ENCODE measurements at regions not wholly inside any gene's neighbourhood (a gene's known extent, or its start where the extent isn't known, plus 50 kb on each side); places are given as distances from the start of the nearest gene placed in this dataset.

GRCh38 chr1:229857585-229857984 lies 209.5 kb upstream of the GALNT2 start (continued):
- TF ChIP-seq GTF2F1 (IDR thresholded peaks at IDR 0.05; ENCODE audit: borderline replicate concordance, low read depth, low read length), result no peak
- TF ChIP-seq ATF3 (IDR thresholded peaks at IDR 0.05; ENCODE audit: insufficient read depth, low read depth, low read length), result no peak
